SK-N-SH (cell line): ENCODE measurements at regions not wholly inside any gene's neighbourhood (a gene's known extent, or its start where the extent isn't known, plus 50 kb on each side); places are given as distances from the start of the nearest gene placed in this dataset.

Experiments
- CTCF ChIA-PET: fragments of 300-600, 350-600 bp; formaldehyde crosslinking; extraction: SDS; loops from one replicate; lab custom pipeline; 2021; lab: Yijun Ruan, JAX
- POLR2A ChIA-PET: fragments of 350-600 bp; sonication (Branson Sonifier 250); formaldehyde crosslinking; extraction: SDS; loops from one replicate; lab custom pipeline; 2020; ENCODE audit warnings: antibody characterized with exemption, inconsistent platforms; lab: Yijun Ruan, JAX
- DNase-seq: peaks from one replicate; pipeline ENCODE4 v3.0.0; 2012
- H2AFZ ChIP-seq: fragments of 200-600 bp; sonication (generic); 2 replicates; pipeline ENCODE4 v1.8.1; 2016; ENCODE audit warnings: antibody characterized with exemption, mild to moderate bottlenecking, low read depth
- H3F3A ChIP-seq: fragments of 200-600 bp; sonication (generic); replicated peaks from 2 replicates; pipeline ENCODE3; 2016; ENCODE audit warnings: antibody characterized with exemption, mild to moderate bottlenecking; ENCODE audit not compliant: insufficient read depth
- H3K27ac ChIP-seq, 2 experiments: fragments of 200-500 bp in 1 of 2; fragments of 200-600 bp in 1 of 2; sonication (Bioruptor generic) in 1 of 2; sonication (generic), shearing (Covaris generic) in 1 of 2; 2 replicates each; pipeline versions ENCODE4 v1.5.1 to v1.6.1; 2014 to 2016; ENCODE audit warnings: low read depth in 2 of 2, inconsistent platforms in 1 of 2, low read length in 1 of 2, mild to moderate bottlenecking in 1 of 2, mixed read lengths in 1 of 2
- H3K27me3 ChIP-seq: fragments of 200-600 bp; sonication (generic), shearing (Covaris generic); 2 replicates; pipeline ENCODE4 v1.6.1; 2016; ENCODE audit warnings: mixed run types; ENCODE audit not compliant: insufficient read depth
- H3K36me3 ChIP-seq, 2 experiments: fragments of 200-500 bp in 1 of 2; fragments of 200-600 bp in 1 of 2; sonication (Bioruptor generic) in 1 of 2; sonication (generic) in 1 of 2; replicated peaks in 1 of 2; 2 replicates each; pipeline versions ENCODE3 to v1.5.1; 2014 to 2016; ENCODE audit warnings: low read length in 1 of 2, mild to moderate bottlenecking in 1 of 2; ENCODE audit not compliant: insufficient read depth in 2 of 2, control insufficient read depth in 1 of 2
- H3K4me1 ChIP-seq, 2 experiments: fragments of 200-500 bp in 1 of 2; fragments of 200-600 bp in 1 of 2; sonication (Bioruptor generic) in 1 of 2; sonication (generic), shearing (Covaris generic) in 1 of 2; 2 replicates each; pipeline versions ENCODE4 v1.5.1 to v1.6.1; 2014 to 2016; ENCODE audit warnings: low read depth in 1 of 2, low read length in 1 of 2, mixed run types in 1 of 2; ENCODE audit not compliant: insufficient read depth in 2 of 2, control insufficient read depth in 1 of 2
- H3K4me2 ChIP-seq: fragments of 200-600 bp; sonication (generic), shearing (Covaris generic); 2 replicates; pipeline ENCODE4 v1.6.1; 2017; ENCODE audit warnings: mixed run types
- H3K4me3 ChIP-seq, 2 experiments: fragments of 200-500 bp in 1 of 2; fragments of 200-600 bp in 1 of 2; sonication (Bioruptor generic) in 1 of 2; sonication (generic), shearing (Covaris generic) in 1 of 2; 2 replicates each; pipeline versions ENCODE4 v1.5.1 to v1.8.1; 2014 to 2016; ENCODE audit warnings: low read depth in 2 of 2, inconsistent platforms in 1 of 2, low read length in 1 of 2, mild to moderate bottlenecking in 1 of 2, mixed read lengths in 1 of 2, moderate library complexity in 1 of 2
- H3K79me2 ChIP-seq: fragments of 200-600 bp; sonication (generic); 2 replicates; pipeline ENCODE4 v1.8.1; 2017; ENCODE audit warnings: mild to moderate bottlenecking; ENCODE audit not compliant: insufficient read depth
- H3K9ac ChIP-seq: fragments of 200-600 bp; sonication (generic); 2 replicates; pipeline ENCODE4 v1.6.1; 2017; ENCODE audit warnings: mixed run types
- H3K9me2 ChIP-seq: fragments of 200-600 bp; sonication (generic); 2 replicates; pipeline ENCODE4 v1.6.1; 2017; ENCODE audit warnings: mixed run types
- H3K9me3 ChIP-seq: fragments of 200-600 bp; sonication (generic); 2 replicates; pipeline ENCODE4 v1.6.1; 2017; ENCODE audit warnings: mixed run types, mild to moderate bottlenecking, moderate library complexity
- H4K20me1 ChIP-seq: fragments of 200-600 bp; sonication (generic); 2 replicates; pipeline ENCODE4 v1.6.1; 2017; ENCODE audit warnings: mild to moderate bottlenecking, mixed run types; ENCODE audit not compliant: insufficient read depth
- ELF1 ChIP-seq: IDR thresholded peaks from 2 replicates; pipeline ENCODE4 v1.4.0; 2012
- FOSL2 ChIP-seq: IDR thresholded peaks from 2 replicates; pipeline ENCODE4 v1.4.0; 2012; ENCODE audit warnings: low read depth, mild to moderate bottlenecking, moderate library complexity, borderline replicate concordance
- GATA2 ChIP-seq: sonication (generic); formaldehyde crosslinking; IDR thresholded peaks from 2 replicates; pipeline ENCODE4 v1.5.0; 2020; ENCODE audit warnings: mild to moderate bottlenecking, missing genetic modification reagents
- IRF3 ChIP-seq: fragments of 150-350 bp; IDR thresholded peaks from 2 replicates; pipeline ENCODE4 v1.6.1; 2016; ENCODE audit warnings: mild to moderate bottlenecking, low read depth, low read length
- JUND ChIP-seq: IDR thresholded peaks from 2 replicates; pipeline ENCODE4 v1.4.0; 2012
- MEF2A ChIP-seq: IDR thresholded peaks from 2 replicates; pipeline ENCODE4 v1.4.0; 2012; ENCODE audit warnings: low read depth, borderline replicate concordance
- MXI1 ChIP-seq: IDR thresholded peaks from 2 replicates; pipeline ENCODE4 v1.6.1; 2012; ENCODE audit warnings: mild to moderate bottlenecking, low read depth, low read length, improper control_type of control experiment
- NRF1 ChIP-seq: IDR thresholded peaks from 2 replicates; pipeline ENCODE4 v1.6.1; 2012; ENCODE audit warnings: low read depth, mild to moderate bottlenecking, low read length
- TAF1 ChIP-seq: IDR thresholded peaks from 2 replicates; pipeline ENCODE4 v1.6.1; 2012; ENCODE audit warnings: low read depth, mild to moderate bottlenecking, low read length, moderate library complexity, borderline replicate concordance
- TCF12 ChIP-seq: IDR thresholded peaks from 2 replicates; pipeline ENCODE4 v1.4.0; 2012
- WGBS: methylation state at CpG from one replicate; pipeline ENCODE4 v1.1.6; 2017; ENCODE audit warnings: low lambda C conversion rate; 5-methylcytosine and 5-hydroxymethylcytosine counted together
- TF ChIP-seq, protein P1 (sequence below): IDR thresholded peaks from 2 replicates; pipeline ENCODE4 v1.4.0; 2012; ENCODE audit warnings: low read depth
- TF ChIP-seq, protein P2 (sequence below): fragments of 200-600 bp; sonication (generic); IDR thresholded peaks from 2 replicates; pipeline ENCODE4 v1.6.1; 2017; ENCODE audit warnings: antibody characterized with exemption, mild to moderate bottlenecking, moderate library complexity

- ChIA-PET POLR2A (no interaction called here), CTCF (no interaction called here)
Measured at GRCh38 chr13:39803156-39803555, 147.7 kb downstream of the COG6 start.

GRCh38 chr13:39803851-39804250, 148.4 kb downstream of the COG6 start:
- no peak overlapping the region for H3K27ac ChIP-seq
- no peaks in the 10 kb centered on the region for H3K79me2 ChIP-seq
- no peaks in the 10 kb centered on the region for H3K4me1 ChIP-seq
- no peaks in the 10 kb centered on the region for H3K27me3 ChIP-seq
- ChIA-PET POLR2A (no interaction called here), CTCF (no interaction called here)
- no peak overlapping the region for H3K9ac ChIP-seq
- 100% methylated on average over 1 of the region's 1 CpG for WGBS
- no peaks in the 10 kb centered on the region for H3K36me3 ChIP-seq
- H2AFZ ChIP-seq: no peak overlapping the region
- H3K4me2 ChIP-seq: no peak overlapping the region
- H3F3A ChIP-seq: no peaks in the 10 kb centered on the region
- H3K4me3 ChIP-seq: no peak overlapping the region
- H3K9me3 ChIP-seq: no peaks in the 10 kb centered on the region
- DNase-seq: no peak
- no peaks in the 10 kb centered on the region for H4K20me1 ChIP-seq
- TF ChIP-seq GATA2 (CRISPR knock-in tag) (no peak), FOSL2 (no peak), TAF1 (no peak)
- H3K9me2 ChIP-seq: no peaks in the 10 kb centered on the region

More at GRCh38 chr13:39803156-39803555, 147.7 kb downstream of the COG6 start:
- Histone ChIP-seq H3K4me2 (no peak overlapping the region), H3K27me3 (no peaks in the 10 kb centered on the region), H3K27ac (no peak overlapping the region), H2AFZ (no peak overlapping the region), H3K9ac (no peak overlapping the region), H3K79me2 (no peaks in the 10 kb centered on the region), H3F3A (no peaks in the 10 kb centered on the region), H3K4me3 (no peak overlapping the region), H4K20me1 (no peaks in the 10 kb centered on the region), H3K36me3 (no peaks in the 10 kb centered on the region), H3K9me3 (no peaks in the 10 kb centered on the region), H3K9me2 (no peaks in the 10 kb centered on the region), H3K4me1 (no peaks in the 10 kb centered on the region)
- WGBS: 43% methylated on average over 2 of the region's 2 CpGs
- TF ChIP-seq MEF2A (no peak), NRF1 (no peak), TAF1 (no peak), JUND (no peak), TCF12 (no peak), MXI1 (no peak), IRF3 (no peak), ELF1 (no peak)
- TF ChIP-seq, protein P1, sequence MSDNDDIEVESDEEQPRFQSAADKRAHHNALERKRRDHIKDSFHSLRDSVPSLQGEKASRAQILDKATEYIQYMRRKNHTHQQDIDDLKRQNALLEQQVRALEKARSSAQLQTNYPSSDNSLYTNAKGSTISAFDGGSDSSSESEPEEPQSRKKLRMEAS: no peak
- TF ChIP-seq, protein P2, sequence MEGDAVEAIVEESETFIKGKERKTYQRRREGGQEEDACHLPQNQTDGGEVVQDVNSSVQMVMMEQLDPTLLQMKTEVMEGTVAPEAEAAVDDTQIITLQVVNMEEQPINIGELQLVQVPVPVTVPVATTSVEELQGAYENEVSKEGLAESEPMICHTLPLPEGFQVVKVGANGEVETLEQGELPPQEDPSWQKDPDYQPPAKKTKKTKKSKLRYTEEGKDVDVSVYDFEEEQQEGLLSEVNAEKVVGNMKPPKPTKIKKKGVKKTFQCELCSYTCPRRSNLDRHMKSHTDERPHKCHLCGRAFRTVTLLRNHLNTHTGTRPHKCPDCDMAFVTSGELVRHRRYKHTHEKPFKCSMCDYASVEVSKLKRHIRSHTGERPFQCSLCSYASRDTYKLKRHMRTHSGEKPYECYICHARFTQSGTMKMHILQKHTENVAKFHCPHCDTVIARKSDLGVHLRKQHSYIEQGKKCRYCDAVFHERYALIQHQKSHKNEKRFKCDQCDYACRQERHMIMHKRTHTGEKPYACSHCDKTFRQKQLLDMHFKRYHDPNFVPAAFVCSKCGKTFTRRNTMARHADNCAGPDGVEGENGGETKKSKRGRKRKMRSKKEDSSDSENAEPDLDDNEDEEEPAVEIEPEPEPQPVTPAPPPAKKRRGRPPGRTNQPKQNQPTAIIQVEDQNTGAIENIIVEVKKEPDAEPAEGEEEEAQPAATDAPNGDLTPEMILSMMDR: no peak
- no peak for DNase-seq
